SK-MEL-5 (cell line): ENCODE measurements at regions not wholly inside any gene's neighbourhood (a gene's known extent, or its start where the extent isn't known, plus 50 kb on each side); places are given as distances from the start of the nearest gene placed in this dataset.
"Not testable (repeated sequence)": the region's sequence is repeated elsewhere in the genome, so short reads cannot be mapped to it uniquely, and the experiment has no call there.

Source experiments
- DNase-seq: peaks from one replicate; pipeline ENCODE4 v3.0.0-alpha.2; 2016; ENCODE audit warnings: low read depth, low spot score
- in situ Hi-C: cut with HindIII; loops from 2 replicates; pipeline ENCODE4 v1.10.0; 2016; ENCODE audit warnings: low sequenced_read_pairs, high pct_unique_total_duplicates, low pct_unique_long_range_greater_than_20kb

DNA sequence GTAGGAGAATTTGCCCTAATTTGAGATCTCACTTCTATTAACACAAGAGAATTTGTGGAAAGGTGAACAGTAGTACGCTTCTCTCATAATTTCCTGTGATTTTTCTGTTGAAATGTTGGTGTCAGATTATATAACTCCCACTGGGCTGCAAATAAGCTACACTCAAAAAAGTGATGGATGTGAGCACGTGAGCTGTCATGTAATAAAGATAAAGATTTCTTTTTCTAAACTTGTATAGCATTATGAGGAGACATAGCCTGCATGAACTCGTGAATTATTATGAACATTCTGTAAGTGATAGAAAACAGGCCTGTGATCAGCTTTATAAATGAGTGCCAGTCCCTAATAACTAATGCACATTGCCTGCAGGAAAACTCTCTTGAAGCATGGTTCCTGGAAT lies 356.6 kb upstream of the ACTRT1 start:
- in situ Hi-C loops: no loop called here
- DNase-seq: no peak

DNA sequence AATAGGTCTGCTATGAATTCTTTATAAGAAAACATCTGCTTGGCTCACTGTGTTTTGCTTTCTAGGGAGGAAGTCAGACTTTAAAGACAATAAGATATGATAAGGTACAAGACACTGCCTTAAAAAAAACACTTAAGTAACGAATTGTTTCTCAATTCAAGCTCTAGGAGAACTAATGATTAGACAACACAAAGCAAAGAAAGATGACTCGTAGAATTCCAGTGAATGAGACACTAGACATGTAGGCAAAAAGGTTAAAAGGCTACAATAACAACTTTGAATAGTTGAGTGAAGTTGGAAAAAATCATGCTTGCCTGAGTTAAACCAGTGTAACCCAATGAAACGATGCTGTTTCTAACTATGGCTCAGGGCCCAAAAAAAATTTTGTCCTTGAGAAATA lies 344.4 kb upstream of the ACTRT1 start:
- in situ Hi-C loops: no loop called here

DNA sequence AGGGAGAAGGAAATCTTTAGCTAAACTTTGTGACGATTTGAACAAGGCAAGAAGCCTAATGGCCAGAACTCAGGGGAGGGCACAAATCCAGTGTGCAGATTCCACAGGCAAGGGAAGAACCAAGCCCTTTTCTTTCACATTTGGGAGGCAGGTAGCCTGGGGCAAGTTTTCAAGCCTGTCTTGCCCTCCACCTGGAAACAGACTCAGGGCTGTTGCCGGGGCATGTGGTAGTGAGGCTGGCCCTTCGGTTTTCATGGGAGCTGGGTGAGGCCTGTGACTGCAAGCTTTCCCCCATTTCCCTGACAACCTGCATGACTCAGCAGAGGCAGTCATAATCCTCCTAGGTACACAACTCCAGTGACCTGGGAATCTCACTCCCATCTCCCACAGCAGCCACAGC lies 331.6 kb upstream of the ACTRT1 start:
- DNase-seq, in situ Hi-C loops: not testable (repeated sequence)

More for the DNA sequence above, 344.4 kb upstream of the ACTRT1 start:
- no peak for DNase-seq

DNA sequence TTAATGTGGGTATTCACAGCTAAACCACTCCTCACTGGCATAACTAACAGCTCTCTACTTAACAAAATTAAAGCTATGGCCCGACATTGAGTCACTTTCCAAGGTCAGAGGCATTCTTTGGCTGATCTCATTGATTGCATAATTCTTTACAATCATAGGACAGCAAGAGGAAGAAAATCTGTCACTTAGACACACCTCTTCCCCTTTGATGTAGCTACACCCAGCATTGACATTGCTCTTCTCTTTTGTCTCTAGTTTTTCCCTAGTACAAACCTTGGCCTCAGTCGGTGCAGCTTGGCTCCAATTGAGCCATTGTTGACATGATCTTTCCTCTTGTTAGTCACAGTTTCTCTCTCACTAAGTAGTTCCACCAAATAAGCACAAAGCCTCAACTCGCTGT lies 313.3 kb upstream of the ACTRT1 start:
- in situ Hi-C loops: no loop called here
- no peak for DNase-seq

DNA sequence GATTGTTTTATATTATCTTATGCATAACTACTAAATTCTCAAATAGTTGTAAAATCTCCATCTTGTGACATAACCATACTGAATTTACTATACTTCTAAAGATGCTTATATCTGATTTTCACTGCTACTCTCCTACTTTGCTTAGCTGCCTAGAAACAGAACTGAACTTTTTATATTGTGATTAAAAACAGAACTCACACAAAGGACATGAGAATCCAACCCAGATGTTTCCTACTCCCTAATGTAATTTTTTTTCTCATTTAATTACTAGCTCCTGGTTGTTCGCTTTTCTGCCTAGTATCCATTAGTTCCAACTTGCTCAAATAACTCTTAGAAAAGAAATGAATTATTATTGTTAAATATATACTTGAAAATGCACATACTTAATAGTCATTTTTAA lies 283.5 kb upstream of the ACTRT1 start:
- no peak for DNase-seq
- in situ Hi-C loops: no loop called here

DNA sequence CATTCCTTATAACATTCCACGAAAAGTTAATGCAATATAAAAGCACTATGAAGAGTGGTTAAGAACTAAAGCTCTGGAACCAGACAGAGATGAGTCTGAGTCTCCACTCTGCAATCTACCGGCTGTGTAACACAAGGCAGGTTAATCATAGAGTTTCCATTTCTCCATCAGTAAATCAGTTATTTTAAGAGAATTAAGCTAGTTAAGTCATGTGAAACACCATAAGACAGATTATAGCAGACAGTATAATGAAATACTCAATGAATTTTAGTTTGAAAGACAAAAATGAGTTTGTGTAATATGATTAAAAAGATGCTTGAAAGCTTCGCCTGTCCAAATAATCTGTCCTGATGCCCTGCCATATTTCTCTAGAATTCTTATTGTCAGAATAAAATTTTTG lies 282.6 kb upstream of the ACTRT1 start:
- in situ Hi-C loops: no loop called here
- no peak for DNase-seq

DNA sequence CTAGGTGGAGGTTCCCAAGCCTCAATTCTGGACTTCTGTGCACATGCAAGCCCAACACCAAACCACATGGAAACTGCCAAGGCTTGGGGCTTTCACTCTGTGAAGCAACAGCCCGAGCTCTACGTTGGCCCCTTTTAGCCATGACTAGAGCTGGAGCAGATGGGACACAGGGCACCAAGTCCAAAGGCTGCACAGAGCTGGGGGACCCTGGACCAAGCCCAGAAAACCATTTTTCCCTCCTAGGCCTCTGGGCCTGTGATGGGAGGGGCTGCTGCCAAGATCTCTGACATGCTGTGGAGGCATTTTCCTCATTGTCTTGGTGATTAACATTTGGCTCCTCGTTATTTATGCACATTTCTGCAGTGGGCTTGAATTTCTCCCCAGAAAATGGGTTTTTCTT lies 258.7 kb upstream of the ACTRT1 start:
- no peak for DNase-seq
- in situ Hi-C loops: no loop called here

DNA sequence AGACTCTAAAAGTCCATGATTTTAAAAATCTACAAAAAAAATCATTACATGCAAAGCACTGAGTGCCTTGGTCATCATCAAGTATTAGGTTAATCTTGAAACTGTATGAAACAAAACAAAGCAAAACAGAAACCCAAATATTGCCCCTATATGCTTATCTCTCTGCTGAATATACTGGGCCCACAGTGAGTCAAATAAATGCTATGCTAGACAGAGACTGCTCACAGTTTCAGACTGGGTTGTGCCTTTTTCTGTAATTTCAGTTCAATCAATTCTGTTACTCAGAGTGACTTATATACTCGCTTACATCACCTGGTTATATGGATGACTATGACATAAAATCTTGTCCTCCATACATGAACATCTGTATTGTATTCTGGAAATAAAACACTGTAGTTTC lies 257.1 kb upstream of the ACTRT1 start:
- in situ Hi-C loops: no loop called here
- DNase-seq: no peak

DNA sequence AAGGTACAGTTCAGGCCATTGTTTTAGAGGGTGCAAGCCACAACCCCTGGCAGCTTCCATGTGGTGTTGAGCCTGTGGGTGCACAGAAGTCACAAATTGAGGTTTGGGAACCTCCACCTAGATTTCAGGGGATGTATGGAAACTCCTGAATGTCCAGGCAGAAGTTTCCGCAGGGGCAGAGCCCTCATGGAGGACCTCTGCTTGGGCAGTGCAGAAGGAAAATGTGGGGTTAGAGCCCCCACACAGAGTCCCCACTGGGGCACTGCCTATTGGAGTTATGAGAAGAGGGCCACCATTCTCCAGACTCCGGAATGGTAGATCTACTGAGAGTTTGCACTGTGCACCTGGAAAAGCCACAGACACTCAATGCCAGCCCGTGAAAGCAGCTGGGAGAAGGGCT lies 242.0 kb upstream of the ACTRT1 start:
- no peak for DNase-seq
- in situ Hi-C loops: no loop called here

DNA sequence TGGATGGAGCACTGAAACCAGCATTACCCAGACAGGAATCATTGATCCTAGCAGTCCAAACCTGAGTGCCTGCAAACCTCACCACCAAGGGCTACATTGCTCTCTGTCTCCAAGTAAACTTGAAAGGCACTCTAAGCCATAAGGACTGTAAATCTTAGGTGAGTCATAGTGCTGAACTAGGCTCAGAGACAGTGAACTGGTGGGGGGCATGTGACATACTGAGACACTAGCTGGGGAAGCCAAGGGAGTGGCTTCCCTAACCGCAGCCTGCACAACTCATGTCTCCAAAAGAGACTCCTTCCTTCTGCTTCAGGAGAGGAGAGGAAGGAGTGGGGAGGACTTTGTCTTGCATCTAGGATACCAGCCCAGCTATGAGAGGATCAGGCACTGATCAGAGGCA lies 235.5 kb upstream of the ACTRT1 start:
- no peak for DNase-seq

DNA sequence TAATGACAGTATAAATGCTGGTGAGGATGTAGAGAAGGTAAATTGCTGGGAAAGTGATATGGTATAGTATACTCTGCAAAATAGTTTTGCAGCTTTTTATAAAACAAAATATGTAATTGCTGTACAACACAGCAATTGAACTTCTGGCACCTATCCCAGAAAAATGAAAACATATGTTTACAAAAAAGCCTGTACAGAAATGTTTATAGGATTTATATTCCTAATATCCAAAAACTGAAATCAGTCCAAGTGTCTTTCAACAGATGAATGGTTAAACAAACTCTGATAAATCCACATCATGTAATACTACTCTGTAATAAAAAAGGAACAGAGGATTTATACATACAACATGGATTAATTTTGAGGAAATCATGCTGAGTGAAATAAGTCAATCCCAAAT lies 198.4 kb upstream of the ACTRT1 start:
- no peak for DNase-seq
- in situ Hi-C loops: no loop called here

More for the DNA sequence above, 235.5 kb upstream of the ACTRT1 start:
- in situ Hi-C loops: no loop called here

DNA sequence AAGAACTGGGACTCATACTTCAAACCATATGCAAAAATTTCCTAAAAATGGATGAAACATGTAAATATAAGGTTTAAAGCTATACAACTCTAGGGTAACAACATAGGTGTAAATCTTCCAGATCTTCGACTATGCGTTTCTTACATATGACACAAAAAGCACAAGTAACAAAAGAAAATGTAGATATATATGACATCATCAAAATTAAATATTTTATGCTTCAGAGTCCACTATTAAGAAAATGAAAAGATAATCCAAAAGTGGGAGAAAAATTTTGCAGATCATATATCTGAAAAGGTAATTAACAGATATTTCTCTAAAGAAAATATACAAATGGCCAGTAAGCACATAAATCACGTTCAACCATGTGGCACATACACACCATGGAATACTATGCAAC lies 164.2 kb upstream of the ACTRT1 start:
- in situ Hi-C loops: no loop called here
- no peak for DNase-seq

DNA sequence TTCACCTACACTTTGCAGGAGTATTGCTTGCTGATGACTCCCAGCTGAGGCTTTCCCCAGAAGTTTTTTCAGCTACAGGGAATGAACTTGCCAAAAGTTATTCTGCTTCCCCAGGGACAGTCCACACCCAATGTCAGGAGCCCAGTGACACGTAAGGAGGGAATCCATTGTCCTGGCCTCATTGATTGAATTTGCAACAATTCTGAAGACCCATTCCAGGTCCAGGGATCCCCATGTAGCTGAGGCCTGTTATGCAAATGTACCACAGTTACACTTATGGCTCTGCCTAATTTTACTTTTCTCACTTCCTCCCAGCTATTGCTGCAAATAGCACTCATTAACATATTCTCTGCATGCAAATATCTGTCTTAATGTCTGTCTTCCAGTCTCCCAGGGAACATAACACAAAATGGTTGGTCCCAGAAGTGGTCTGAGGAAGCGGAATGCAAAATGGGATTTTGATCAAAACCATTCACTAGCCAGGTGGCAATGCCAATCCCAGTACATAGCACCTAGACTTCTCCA lies 113.7 kb upstream of the ACTRT1 start:
- DNase-seq: no peak
- in situ Hi-C loops: no loop called here

DNA sequence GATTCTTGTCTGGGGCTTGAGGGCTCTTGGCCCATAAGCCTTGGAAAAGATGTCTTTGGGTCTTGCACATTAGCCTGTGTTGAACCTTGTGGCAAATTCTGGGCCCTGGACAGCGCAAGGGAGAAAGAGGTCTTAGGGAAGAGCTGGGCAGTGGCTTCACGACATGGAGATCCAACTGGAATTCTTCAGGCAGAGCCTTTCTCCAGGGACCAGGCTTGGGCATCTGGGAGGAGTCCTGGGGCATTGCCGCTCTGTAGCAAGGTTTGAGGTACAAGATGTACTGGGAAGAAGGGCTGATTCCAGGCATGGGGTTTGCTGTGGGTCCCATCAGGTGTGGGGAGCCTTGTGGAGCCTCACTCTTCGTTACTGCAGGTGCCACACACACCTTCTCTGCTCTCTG lies 104.0 kb upstream of the ACTRT1 start:
- DNase-seq: no peak
- in situ Hi-C loops: no loop called here

DNA sequence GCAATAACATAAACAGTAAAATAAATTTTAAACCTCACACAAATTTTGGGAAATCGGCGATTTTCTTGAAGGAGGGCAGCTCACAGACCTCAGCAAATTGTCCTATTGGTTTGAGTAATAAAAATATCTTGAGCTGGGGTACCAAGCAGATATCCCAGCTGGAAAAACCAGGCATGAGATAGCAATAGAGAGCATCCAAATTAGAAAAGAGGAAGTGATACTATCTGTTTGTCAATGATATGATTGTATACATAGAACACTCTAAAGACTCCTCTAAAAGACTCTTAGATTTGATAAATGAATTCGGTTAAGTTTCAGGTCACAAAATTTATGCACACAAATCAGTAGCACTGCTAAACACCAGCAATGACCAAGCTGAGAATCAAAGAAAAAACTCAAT lies 90.5 kb upstream of the ACTRT1 start:
- in situ Hi-C loops: no loop called here
- DNase-seq: no peak

DNA sequence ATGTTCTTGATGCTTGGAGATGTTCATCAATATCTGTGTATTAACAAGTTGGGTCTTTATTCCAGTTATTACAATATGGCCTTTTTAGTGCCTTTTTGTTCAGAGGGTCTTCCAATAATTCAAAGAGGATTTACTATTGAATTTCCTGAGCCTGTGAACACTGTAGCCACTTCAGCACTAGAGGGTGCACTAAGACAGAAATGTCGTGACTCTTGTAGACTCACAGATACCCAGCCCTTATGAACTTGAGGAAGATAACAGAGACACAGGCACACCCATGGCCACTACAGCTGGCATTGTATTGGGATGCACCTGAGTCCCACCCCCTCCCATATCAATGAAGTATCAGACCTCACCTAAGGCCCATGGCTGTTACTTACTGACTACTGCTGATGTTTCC lies 54.4 kb upstream of the ACTRT1 start:
- peak; percentile 53 for DNase-seq
- in situ Hi-C loops: no loop called here

DNA sequence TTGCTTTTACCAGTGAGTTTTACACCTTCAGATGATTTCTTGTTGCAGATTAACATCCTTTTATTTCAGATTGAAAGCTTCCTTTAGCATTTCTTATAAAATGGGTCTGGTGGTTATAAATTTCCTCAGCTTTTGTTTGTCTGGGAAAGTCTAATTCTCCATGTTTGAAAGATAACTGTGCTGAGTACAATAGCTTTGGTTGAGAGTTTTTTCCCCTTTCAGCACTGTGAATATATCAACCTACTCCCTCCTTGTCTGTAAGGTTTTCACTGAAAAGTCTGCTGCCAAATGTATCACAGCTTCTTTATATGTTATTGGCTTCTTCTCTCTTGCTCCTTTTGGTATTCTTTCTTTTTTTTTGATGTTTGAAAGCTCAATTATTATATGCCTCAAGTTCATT lies 53.5 kb upstream of the ACTRT1 start:
- in situ Hi-C loops: no loop called here

More for the DNA sequence above, 53.5 kb upstream of the ACTRT1 start:
- no peak for DNase-seq
